Erythroblast (primary cell): ENCODE measurements at regions not wholly inside any gene's neighbourhood (a gene's known extent, or its start where the extent isn't known, plus 50 kb on each side); places are given as distances from the start of the nearest gene placed in this dataset.

Experiments used
- GATA1 ChIP-seq: IDR thresholded peaks from 2 replicates; pipeline ENCODE4 v1.6.1; 2011; ENCODE audit warnings: low read depth, mild to moderate bottlenecking, control low read depth, low read length, moderate library complexity
- POLR2A ChIP-seq: IDR thresholded peaks from 2 replicates; pipeline ENCODE4 v1.6.1; 2011; ENCODE audit warnings: mild to moderate bottlenecking, low read length

DNA sequence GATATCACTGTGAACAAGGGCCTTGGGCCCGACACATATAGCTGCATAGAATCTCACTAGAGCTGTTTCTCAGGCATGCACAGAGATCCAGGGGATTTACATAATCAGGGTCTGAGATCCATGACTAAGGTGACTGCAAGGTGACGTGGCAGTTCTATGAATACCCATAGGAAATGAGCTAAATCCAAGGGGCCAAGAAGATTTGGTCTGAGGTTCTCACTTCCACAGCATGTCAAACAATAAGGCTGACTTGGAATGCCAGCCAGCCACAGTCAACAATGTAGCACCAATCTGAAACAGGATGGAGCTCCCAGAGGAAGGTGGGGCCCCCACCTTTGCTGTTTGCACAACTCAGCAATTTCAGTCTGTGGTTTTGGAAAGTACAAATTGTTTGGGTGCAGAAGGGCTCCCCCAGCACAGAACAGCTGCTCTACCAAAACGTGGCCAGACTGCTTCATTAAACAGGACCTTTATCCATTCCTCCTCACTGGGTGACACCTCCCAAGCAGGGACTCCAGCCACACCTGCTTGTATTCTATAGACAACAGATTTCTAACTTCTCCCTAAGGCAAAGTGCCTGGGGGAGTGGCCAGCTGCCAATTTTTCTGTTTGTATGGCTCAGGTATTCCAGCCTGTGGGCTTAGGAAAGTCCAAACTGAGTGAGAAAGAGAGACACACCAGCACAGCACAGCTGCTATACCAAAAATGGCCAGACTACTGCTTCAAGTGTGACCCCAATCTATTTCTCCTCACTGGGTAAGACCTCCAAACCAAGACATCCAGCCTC is 333.4 kb downstream of the KDM5D start:
- no peak for TF ChIP-seq POLR2A
- no peak for TF ChIP-seq GATA1
